MM.1S (cell line): ENCODE measurements at regions not wholly inside any gene's neighbourhood (a gene's known extent, or its start where the extent isn't known, plus 50 kb on each side); places are given as distances from the start of the nearest gene placed in this dataset.

Experiments
- CTCF ChIP-seq: fragments of 300-600 bp; sonication (generic); IDR thresholded peaks from 2 replicates; pipeline ENCODE4 v1.5.1; 2016; ENCODE audit warnings: antibody characterized with exemption, low read length, mixed read lengths
- EZH2 ChIP-seq: fragments of 300-600 bp; sonication (generic); optimal IDR thresholded peaks from 2 replicates; pipeline ENCODE3; 2017; ENCODE audit warnings: low read depth, mild to moderate bottlenecking, antibody characterized with exemption, low read length, mixed read lengths
- EZH2phosphoT487 ChIP-seq: fragments of 300-600 bp; sonication (generic); IDR thresholded peaks from 2 replicates; pipeline ENCODE4 v1.6.1; 2018; ENCODE audit warnings: antibody characterized with exemption, low read length

DNA sequence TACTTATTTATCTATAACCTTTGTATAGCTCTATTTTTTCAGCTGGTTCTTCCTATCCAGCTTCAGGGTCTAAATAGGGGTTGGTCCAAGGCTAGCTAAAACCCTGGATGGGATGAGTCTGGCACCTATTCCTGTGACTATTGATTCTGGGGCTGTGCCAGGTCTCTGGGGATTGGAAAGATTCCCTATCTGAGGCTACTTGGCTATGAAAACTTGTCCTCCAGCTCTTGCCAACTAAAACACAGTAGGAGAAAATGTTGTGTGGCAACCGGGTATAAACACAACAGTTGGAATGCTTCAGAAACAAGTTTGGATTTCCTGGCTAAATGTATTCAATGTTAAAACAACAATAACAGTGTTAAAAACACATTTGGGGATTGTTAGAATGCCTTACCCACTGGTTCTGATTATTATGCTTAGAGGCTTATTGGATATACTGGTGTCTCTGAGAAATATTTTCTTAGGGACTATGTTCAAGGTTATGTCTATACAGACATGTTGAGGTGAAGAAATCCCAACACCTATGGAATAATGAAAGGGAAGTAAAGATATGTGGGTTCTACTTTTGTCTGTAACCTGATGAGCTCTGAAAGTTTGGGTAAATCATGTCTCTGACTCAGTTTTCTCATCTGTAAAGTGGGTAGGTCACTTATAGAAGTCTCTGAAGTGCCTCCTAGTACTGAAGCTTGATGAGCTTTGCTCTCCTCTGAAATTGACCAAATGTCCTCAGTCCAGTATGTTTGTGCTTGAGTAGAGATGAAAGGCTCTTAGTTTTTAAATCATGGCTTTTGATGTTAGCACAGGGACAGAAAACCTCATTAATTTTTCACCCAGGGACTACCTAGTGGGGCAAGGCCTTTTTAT lies 460.7 kb downstream of the MTX2 start:
- TF ChIP-seq CTCF = no peak
- no peak for TF ChIP-seq EZH2phosphoT487
- no peak for TF ChIP-seq EZH2
